Cerebellar cortex (tissue), 1 donor: ENCODE measurements at regions not wholly inside any gene's neighbourhood (a gene's known extent, or its start where the extent isn't known, plus 50 kb on each side); places are given as distances from the start of the nearest gene placed in this dataset.
A peak's percentile ranks its signal among the peaks of the same experiment; 100 is the strongest.

Source experiments
- DNase-seq: peaks from one replicate; pipeline ENCODE4 v3.0.0-alpha.2; 2015; ENCODE audit warnings: low spot score

GRCh38 chr7:13442226-13442625 lies 547.2 kb downstream of the ETV1 start:
- no peak for DNase-seq

- no peak for DNase-seq
Observed at GRCh38 chr7:13447637-13448036, 541.8 kb downstream of the ETV1 start.

GRCh38 chr7:13448243-13448642 lies 541.2 kb downstream of the ETV1 start:
- no peak for DNase-seq

- DNase-seq, result no peak
Observed at GRCh38 chr7:13449460-13449859, 540.0 kb downstream of the ETV1 start.

GRCh38 chr7:13454916-13455592 lies 534.4 kb downstream of the ETV1 start:
- DNase-seq, result no peak

GRCh38 chr7:13457790-13458189 lies 531.7 kb downstream of the ETV1 start:
- no peak for DNase-seq

GRCh38 chr7:13466874-13467547 lies 522.5 kb downstream of the ETV1 start:
- DNase-seq, result peak; percentile 19

- DNase-seq, result no peak
Observed at GRCh38 chr7:13476881-13477444, 512.5 kb downstream of the ETV1 start.

GRCh38 chr7:13489386-13489785 lies 500.1 kb downstream of the ETV1 start:
- no peak for DNase-seq

- no peak for DNase-seq
Observed at GRCh38 chr7:13496976-13497375, 492.5 kb downstream of the ETV1 start.

GRCh38 chr7:13508586-13508985 lies 480.9 kb downstream of the ETV1 start:
- DNase-seq, result peak; percentile 26

- no peak for DNase-seq
Observed at GRCh38 chr7:13518738-13519137, 470.7 kb downstream of the ETV1 start.

GRCh38 chr7:13524076-13524475 lies 465.4 kb downstream of the ETV1 start:
- no peak for DNase-seq

- DNase-seq, result no peak
Observed at GRCh38 chr7:13532028-13532753, 457.3 kb downstream of the ETV1 start.

- no peak for DNase-seq
Observed at GRCh38 chr7:13538669-13539068, 450.8 kb downstream of the ETV1 start.

- no peak for DNase-seq
Observed at GRCh38 chr7:13540429-13540828, 449.0 kb downstream of the ETV1 start.

- DNase-seq, result no peak
Observed at GRCh38 chr7:13541326-13541725, 448.1 kb downstream of the ETV1 start.

GRCh38 chr7:13542451-13542850 lies 447.0 kb downstream of the ETV1 start:
- no peak for DNase-seq

GRCh38 chr7:13551503-13551902 lies 438.0 kb downstream of the ETV1 start:
- no peak for DNase-seq

- DNase-seq, result no peak
Observed at GRCh38 chr7:13560441-13560840, 429.0 kb downstream of the ETV1 start.

- DNase-seq, result no peak
Observed at GRCh38 chr7:13563257-13563656, 426.2 kb downstream of the ETV1 start.

GRCh38 chr7:13563680-13564079 lies 425.8 kb downstream of the ETV1 start:
- DNase-seq, result no peak
